IPS DF 19.7 (cell line): ENCODE measurements at regions not wholly inside any gene's neighbourhood (a gene's known extent, or its start where the extent isn't known, plus 50 kb on each side); places are given as distances from the start of the nearest gene placed in this dataset.
"Not testable (repeated sequence)": the region's sequence is repeated elsewhere in the genome, so short reads cannot be mapped to it uniquely, and the experiment has no call there.

Experiments used
- DNase-seq: peaks from one replicate; pipeline ENCODE4 v3.0.0-alpha.2; 2013; ENCODE audit warnings: low read depth, low spot score

- no peak for DNase-seq
Observed at GRCh38 chr5:87136733-87137132, 130.9 kb upstream of the RASA1 start.

- no peak for DNase-seq
Observed at GRCh38 chr5:87137283-87137682, 130.4 kb upstream of the RASA1 start.

GRCh38 chr5:87138091-87138805 is 129.4 kb upstream of the RASA1 start:
- DNase-seq: no peak

GRCh38 chr5:87139795-87140194 is 127.9 kb upstream of the RASA1 start:
- no peak for DNase-seq

GRCh38 chr5:87141544-87141943 is 126.1 kb upstream of the RASA1 start:
- no peak for DNase-seq

GRCh38 chr5:87145853-87146252 is 121.8 kb upstream of the RASA1 start:
- not testable (repeated sequence) for DNase-seq

GRCh38 chr5:87147441-87147840 is 120.2 kb upstream of the RASA1 start:
- no peak for DNase-seq

- DNase-seq: no peak
Observed at GRCh38 chr5:87150630-87151029, 117.1 kb upstream of the RASA1 start.

- no peak for DNase-seq
Observed at GRCh38 chr5:87151547-87151946, 116.1 kb upstream of the RASA1 start.

- DNase-seq: no peak
Observed at GRCh38 chr5:87152886-87153285, 114.8 kb upstream of the RASA1 start.

- no peak for DNase-seq
Observed at GRCh38 chr5:87154191-87154590, 113.5 kb upstream of the RASA1 start.

GRCh38 chr5:87155106-87155505 is 112.6 kb upstream of the RASA1 start:
- DNase-seq: no peak

GRCh38 chr5:87156631-87157030 is 111.1 kb upstream of the RASA1 start:
- no peak for DNase-seq

GRCh38 chr5:87164409-87164808 is 103.3 kb upstream of the RASA1 start:
- DNase-seq: no peak

GRCh38 chr5:87169300-87169991 is 98.2 kb upstream of the RASA1 start:
- DNase-seq: no peak

- no peak for DNase-seq
Observed at GRCh38 chr5:87170799-87171198, 96.9 kb upstream of the RASA1 start.

- no peak for DNase-seq
Observed at GRCh38 chr5:87182649-87183048, 85.0 kb upstream of the RASA1 start.

- DNase-seq: no peak
Observed at GRCh38 chr5:87183896-87184295, 83.8 kb upstream of the RASA1 start.

GRCh38 chr5:87184605-87185004 is 83.1 kb upstream of the RASA1 start:
- no peak for DNase-seq

- no peak for DNase-seq
Observed at GRCh38 chr5:87185838-87186237, 81.8 kb upstream of the RASA1 start.

- DNase-seq: no peak
Observed at GRCh38 chr5:87188391-87188790, 79.3 kb upstream of the RASA1 start.

- no peak for DNase-seq
Observed at GRCh38 chr5:87190041-87190440, 77.6 kb upstream of the RASA1 start.

- DNase-seq: no peak
Observed at GRCh38 chr5:87190687-87191086, 77.0 kb upstream of the RASA1 start.
